ENCODE measurements at regions not wholly inside any gene's neighbourhood (a gene's known extent, or its start where the extent isn't known, plus 50 kb on each side); places are given as distances from the start of the nearest gene placed in this dataset.

DNA sequence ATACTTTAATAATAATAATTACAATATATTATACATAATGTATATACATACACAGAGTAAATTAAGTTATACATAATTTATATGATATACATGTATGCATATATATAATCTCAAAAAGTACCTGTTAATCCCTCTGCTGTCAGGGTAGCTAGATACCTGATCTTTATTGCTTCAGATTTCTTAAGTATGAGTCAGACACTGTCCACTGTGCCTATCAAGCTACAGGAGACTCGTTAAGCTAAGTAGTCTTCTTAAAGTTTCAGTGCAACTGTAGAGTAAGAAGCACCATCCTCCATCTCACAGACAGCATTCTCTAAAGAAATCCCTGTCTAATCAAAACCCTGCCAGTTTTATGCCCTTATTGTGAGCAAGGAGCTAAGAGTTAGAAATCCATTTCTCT lies 428.7 kb downstream of the RERGL start:
- no peak for TF ChIP-seq RAD21 (conservative IDR thresholded peaks at IDR 0.05 in 1 of 2, IDR thresholded peaks at IDR 0.05 in 1 of 2)
- TF ChIP-seq, protein P1, sequence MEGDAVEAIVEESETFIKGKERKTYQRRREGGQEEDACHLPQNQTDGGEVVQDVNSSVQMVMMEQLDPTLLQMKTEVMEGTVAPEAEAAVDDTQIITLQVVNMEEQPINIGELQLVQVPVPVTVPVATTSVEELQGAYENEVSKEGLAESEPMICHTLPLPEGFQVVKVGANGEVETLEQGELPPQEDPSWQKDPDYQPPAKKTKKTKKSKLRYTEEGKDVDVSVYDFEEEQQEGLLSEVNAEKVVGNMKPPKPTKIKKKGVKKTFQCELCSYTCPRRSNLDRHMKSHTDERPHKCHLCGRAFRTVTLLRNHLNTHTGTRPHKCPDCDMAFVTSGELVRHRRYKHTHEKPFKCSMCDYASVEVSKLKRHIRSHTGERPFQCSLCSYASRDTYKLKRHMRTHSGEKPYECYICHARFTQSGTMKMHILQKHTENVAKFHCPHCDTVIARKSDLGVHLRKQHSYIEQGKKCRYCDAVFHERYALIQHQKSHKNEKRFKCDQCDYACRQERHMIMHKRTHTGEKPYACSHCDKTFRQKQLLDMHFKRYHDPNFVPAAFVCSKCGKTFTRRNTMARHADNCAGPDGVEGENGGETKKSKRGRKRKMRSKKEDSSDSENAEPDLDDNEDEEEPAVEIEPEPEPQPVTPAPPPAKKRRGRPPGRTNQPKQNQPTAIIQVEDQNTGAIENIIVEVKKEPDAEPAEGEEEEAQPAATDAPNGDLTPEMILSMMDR (IDR thresholded peaks at IDR 0.05) = no peak
- TF ChIP-seq CHD4 (IDR thresholded peaks at IDR 0.05; ENCODE audit: borderline replicate concordance) = no peak
- no peak for TF ChIP-seq NR3C1 (IDR thresholded peaks at IDR 0.05)
- no peak for TF ChIP-seq ZC3H11A (IDR thresholded peaks at IDR 0.05)
- TF ChIP-seq, protein P2, sequence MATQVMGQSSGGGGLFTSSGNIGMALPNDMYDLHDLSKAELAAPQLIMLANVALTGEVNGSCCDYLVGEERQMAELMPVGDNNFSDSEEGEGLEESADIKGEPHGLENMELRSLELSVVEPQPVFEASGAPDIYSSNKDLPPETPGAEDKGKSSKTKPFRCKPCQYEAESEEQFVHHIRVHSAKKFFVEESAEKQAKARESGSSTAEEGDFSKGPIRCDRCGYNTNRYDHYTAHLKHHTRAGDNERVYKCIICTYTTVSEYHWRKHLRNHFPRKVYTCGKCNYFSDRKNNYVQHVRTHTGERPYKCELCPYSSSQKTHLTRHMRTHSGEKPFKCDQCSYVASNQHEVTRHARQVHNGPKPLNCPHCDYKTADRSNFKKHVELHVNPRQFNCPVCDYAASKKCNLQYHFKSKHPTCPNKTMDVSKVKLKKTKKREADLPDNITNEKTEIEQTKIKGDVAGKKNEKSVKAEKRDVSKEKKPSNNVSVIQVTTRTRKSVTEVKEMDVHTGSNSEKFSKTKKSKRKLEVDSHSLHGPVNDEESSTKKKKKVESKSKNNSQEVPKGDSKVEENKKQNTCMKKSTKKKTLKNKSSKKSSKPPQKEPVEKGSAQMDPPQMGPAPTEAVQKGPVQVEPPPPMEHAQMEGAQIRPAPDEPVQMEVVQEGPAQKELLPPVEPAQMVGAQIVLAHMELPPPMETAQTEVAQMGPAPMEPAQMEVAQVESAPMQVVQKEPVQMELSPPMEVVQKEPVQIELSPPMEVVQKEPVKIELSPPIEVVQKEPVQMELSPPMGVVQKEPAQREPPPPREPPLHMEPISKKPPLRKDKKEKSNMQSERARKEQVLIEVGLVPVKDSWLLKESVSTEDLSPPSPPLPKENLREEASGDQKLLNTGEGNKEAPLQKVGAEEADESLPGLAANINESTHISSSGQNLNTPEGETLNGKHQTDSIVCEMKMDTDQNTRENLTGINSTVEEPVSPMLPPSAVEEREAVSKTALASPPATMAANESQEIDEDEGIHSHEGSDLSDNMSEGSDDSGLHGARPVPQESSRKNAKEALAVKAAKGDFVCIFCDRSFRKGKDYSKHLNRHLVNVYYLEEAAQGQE (IDR thresholded peaks at IDR 0.05) = no peak
- TF ChIP-seq EP300 (IDR thresholded peaks at IDR 0.05) = no peak
- TF ChIP-seq EHMT2 (IDR thresholded peaks at IDR 0.05; ENCODE audit: low read depth) = no peak
- no peak for TF ChIP-seq PHF8 (IDR thresholded peaks at IDR 0.05; ENCODE audit: borderline replicate concordance, low read depth)
